ENCODE measurements at regions not wholly inside any gene's neighbourhood (a gene's known extent, or its start where the extent isn't known, plus 50 kb on each side); places are given as distances from the start of the nearest gene placed in this dataset.
"Not testable (repeated sequence)": the region's sequence is repeated elsewhere in the genome, so short reads cannot be mapped to it uniquely, and the experiment has no call there.

- DNase-seq (ENCODE audit: low read depth, low spot score) = no peak
Observed at GRCh38 chr4:75189711-75190335, 256.9 kb downstream of the PARM1 start.

- no peak for DNase-seq (ENCODE audit: low read depth, low spot score)
Observed at GRCh38 chr4:75180790-75181776, 248.2 kb downstream of the PARM1 start.

- DNase-seq (ENCODE audit: low read depth, low spot score) = no peak
Observed at GRCh38 chr4:75180217-75180616, 247.3 kb downstream of the PARM1 start.

DNA sequence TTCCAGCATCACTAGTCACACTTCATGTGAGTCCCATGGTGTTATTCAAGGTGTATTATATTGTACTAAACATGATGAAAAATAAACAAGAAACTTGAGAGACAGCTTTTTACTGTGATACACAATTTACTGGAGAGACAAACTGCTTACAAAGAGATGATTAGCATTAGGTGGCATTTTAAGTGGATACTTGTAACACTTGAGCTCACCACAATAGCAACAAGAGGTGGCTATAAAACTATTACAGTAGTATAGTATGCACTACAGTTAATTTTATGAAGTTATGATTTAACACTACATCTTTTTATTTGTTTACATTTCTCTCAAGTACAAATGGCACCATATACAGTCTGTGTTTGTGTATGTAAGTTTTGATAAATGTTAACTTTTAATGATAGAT, 246.6 kb downstream of the PARM1 start:
- DNase-seq (ENCODE audit: low read depth, low spot score) = no peak

DNA sequence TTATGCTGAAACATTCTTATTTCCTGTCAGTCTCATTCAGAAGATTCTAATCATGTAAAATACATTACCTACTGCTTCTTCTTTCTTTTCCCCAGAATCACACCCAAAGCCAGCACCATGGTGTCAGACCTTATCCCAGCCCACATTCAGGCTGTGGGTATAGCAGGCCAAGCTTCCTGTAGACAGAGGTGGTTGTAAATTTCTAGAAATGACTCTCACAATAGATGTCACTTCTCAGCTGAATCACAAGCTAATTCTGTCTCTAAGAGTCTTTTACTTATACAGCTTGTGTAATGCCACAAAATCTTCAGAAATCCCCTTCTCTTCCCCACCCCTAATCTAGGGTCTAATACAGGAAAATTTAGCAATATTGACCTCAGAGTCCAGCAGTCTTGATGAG, 239.6 kb downstream of the PARM1 start:
- DNase-seq (ENCODE audit: low read depth, low spot score) = no peak

GRCh38 chr4:75169427-75169826, 236.5 kb downstream of the PARM1 start:
- DNase-seq (ENCODE audit: low read depth, low spot score) = no peak

DNA sequence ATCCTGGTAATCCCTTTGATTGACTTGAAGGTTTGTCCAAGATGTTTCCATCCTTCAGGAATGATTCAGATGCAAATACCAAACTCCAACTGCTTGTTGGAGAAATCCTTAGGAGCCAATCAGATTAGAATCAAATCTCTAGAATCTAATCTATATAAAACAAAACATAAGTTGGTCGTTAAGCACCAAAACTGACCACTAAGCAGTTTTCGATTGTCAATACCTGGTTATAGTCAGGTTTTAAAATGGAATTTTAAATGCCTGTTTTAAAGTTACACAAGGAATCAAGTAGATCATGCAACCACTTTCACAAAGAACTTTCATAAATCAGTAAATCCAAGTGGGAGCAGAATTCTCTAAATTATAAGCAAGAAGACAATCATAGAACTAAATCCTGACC, 236.1 kb downstream of the PARM1 start:
- DNase-seq (ENCODE audit: low read depth, low spot score) = no peak

GRCh38 chr4:75168548-75168947, 235.6 kb downstream of the PARM1 start:
- no peak for DNase-seq (ENCODE audit: low read depth, low spot score)

GRCh38 chr4:75165100-75165499, 232.2 kb downstream of the PARM1 start:
- DNase-seq (ENCODE audit: low read depth, low spot score) = not testable (repeated sequence)

GRCh38 chr4:75158451-75158850, 225.5 kb downstream of the PARM1 start:
- DNase-seq (ENCODE audit: low read depth, low spot score) = no peak

DNA sequence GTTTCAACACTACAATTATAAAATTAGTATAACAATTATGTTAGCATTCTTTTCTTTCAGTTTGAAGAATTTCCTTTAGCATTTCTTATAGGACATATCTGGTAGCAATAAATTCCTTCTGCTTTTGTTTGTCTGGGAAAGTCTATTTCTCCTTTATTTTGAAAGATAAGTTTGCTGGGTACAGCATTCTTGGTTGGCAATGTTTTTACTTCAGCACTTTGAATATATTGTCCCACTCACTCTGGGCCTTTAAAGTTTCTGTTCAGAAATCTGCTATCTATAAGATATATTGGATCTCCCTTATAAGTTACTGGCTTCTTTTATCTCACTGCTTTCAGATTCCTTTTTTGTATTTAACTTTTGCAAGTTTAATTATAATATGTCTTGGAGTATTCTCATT, 222.1 kb downstream of the PARM1 start:
- DNase-seq (ENCODE audit: low read depth, low spot score) = no peak

DNA sequence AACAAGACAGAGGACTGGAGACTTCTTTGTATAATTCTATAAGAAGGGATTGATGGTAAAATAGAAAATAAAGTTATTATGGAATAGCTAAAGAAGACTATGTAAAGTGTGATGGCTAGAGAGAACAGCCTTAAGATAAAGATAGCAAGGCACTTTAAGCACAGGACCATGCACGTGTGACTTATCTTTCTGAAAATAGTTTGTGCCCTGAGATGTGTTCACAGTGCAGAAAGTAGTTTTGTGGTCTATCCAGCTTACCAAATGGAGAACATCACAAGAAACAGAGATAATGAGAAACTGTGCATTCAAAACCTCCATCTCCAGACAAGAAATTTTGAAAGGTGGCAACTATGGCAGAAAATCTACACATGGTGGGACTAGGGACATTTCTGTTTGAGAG, 213.3 kb downstream of the PARM1 start:
- DNase-seq (ENCODE audit: low read depth, low spot score) = no peak

DNA sequence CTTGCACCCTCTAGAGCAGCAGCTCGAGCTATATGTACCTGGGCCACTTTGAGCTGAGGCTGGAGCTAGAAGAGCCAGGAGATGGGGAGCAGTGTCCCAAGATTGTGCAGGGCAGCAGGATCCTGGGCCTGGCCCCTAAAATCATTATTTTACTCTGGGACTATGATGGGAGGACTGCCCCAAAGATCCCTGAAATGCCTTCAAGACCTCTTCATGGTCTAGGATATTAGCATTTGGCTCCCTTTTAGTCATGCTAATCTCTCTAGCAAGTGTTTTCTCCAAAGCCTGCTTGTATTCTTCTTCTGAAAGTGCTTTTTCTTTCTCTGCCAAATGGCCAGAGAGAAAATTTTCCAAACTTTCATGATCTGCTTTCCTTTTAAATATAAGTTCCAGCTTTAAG, 211.6 kb downstream of the PARM1 start:
- DNase-seq (ENCODE audit: low read depth, low spot score) = no peak

- DNase-seq (ENCODE audit: low read depth, low spot score) = no peak
Observed at GRCh38 chr4:75142850-75143249, 209.9 kb downstream of the PARM1 start.

- no peak for DNase-seq (ENCODE audit: low read depth, low spot score)
Observed at GRCh38 chr4:75142382-75142781, 209.5 kb downstream of the PARM1 start.

DNA sequence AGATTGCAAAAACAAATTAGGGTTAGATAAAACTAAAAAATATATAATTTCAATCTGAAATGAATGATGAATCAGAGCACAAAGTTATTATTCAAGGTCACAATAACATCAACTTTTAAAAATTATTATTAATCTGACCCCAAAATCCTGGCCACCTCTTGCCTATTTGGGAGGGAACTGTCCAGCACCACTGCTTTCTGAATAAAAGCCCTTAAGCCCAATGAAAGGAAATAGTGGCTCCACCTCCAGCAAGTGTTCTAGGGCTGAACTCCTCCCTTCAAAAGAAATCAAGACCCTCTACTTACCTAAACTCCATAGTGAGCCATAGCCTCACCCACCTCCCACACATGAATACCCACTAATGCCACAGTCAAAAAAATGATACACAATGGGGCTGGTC, 208.2 kb downstream of the PARM1 start:
- DNase-seq (ENCODE audit: low read depth, low spot score) = no peak

GRCh38 chr4:75137302-75137701, 204.4 kb downstream of the PARM1 start:
- DNase-seq (ENCODE audit: low read depth, low spot score) = no peak

GRCh38 chr4:75135068-75135825, 202.3 kb downstream of the PARM1 start:
- no peak for DNase-seq (ENCODE audit: low read depth, low spot score)

- not testable (repeated sequence) for DNase-seq (ENCODE audit: low read depth, low spot score)
Observed at GRCh38 chr4:75126870-75127269, 194.0 kb downstream of the PARM1 start.

DNA sequence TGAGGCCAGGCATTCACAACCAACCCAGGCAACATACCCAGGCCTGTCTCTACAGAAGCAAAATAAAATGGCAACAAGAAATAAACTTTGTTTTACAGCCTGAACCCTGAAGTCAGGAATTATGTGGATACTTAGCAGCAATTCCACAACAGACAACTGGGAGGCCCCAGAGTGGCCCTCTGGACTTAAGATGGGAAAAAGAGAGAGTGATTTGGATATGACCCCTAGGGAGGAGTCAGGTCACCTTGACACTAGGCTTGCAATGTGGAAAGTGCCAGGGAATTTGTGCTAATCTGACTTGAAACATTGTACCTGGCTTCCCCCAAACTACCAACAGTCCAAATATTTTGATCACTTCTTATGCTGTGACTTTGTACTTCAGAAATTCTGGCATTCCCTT, 193.1 kb downstream of the PARM1 start:
- DNase-seq (ENCODE audit: low read depth, low spot score) = no peak

GRCh38 chr4:75122424-75123014, 189.6 kb downstream of the PARM1 start:
- no peak for DNase-seq (ENCODE audit: low read depth, low spot score)

GRCh38 chr4:75118739-75119138, 185.8 kb downstream of the PARM1 start:
- no peak for DNase-seq (ENCODE audit: low read depth, low spot score)

Data from iPS DF 19.7 (cell line).